ENCODE measurements at regions not wholly inside any gene's neighbourhood (a gene's known extent, or its start where the extent isn't known, plus 50 kb on each side); places are given as distances from the start of the nearest gene placed in this dataset.

GRCh38 chr7:82579047-82579446 lies 135.5 kb upstream of the CACNA2D1 start:
- TF ChIP-seq, protein P1, sequence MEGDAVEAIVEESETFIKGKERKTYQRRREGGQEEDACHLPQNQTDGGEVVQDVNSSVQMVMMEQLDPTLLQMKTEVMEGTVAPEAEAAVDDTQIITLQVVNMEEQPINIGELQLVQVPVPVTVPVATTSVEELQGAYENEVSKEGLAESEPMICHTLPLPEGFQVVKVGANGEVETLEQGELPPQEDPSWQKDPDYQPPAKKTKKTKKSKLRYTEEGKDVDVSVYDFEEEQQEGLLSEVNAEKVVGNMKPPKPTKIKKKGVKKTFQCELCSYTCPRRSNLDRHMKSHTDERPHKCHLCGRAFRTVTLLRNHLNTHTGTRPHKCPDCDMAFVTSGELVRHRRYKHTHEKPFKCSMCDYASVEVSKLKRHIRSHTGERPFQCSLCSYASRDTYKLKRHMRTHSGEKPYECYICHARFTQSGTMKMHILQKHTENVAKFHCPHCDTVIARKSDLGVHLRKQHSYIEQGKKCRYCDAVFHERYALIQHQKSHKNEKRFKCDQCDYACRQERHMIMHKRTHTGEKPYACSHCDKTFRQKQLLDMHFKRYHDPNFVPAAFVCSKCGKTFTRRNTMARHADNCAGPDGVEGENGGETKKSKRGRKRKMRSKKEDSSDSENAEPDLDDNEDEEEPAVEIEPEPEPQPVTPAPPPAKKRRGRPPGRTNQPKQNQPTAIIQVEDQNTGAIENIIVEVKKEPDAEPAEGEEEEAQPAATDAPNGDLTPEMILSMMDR (IDR thresholded peaks at IDR 0.05; ENCODE audit: insufficient read depth, low read length, poor library complexity, severe bottlenecking), result no peak
- TF ChIP-seq EZH2phosphoT487 (conservative IDR thresholded peaks at IDR 0.05; ENCODE audit: low read length), result no peak
